ENCODE measurements at regions not wholly inside any gene's neighbourhood (a gene's known extent, or its start where the extent isn't known, plus 50 kb on each side); places are given as distances from the start of the nearest gene placed in this dataset.
"Not testable (repeated sequence)": the region's sequence is repeated elsewhere in the genome, so short reads cannot be mapped to it uniquely, and the experiment has no call there.

- not testable (repeated sequence) for TF ChIP-seq POLR2AphosphoS5, POLR2A (IDR thresholded peaks at IDR 0.05; ENCODE audit: low read depth, low read length)
These were observed 80.6 kb downstream of the TMEM121 start for GRCh38 chr14:105607025-105607424.
